ENCODE measurements at regions not wholly inside any gene's neighbourhood (a gene's known extent, or its start where the extent isn't known, plus 50 kb on each side); places are given as distances from the start of the nearest gene placed in this dataset.

DNA sequence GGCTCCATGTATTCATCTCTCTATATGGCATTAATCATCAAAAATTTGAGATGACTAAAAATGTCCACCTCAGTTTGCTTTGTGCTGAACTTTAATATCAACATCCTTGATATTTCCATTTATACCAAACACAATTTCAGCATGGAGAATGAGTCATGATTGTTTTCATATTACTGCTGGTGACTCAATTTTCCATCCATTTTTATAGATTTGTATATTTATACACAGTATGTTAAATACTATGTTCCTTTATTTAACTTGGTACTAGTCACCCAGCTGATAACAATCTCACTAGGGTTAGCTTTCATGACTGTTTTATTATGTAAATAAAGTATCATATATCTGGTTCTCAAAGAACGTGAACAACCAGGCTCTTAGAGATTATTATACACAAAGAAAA lies 1255.1 kb downstream of the SLITRK1 start:
- no peak for TF ChIP-seq POLR2A (IDR thresholded peaks at IDR 0.05)
- TF ChIP-seq, protein P1, sequence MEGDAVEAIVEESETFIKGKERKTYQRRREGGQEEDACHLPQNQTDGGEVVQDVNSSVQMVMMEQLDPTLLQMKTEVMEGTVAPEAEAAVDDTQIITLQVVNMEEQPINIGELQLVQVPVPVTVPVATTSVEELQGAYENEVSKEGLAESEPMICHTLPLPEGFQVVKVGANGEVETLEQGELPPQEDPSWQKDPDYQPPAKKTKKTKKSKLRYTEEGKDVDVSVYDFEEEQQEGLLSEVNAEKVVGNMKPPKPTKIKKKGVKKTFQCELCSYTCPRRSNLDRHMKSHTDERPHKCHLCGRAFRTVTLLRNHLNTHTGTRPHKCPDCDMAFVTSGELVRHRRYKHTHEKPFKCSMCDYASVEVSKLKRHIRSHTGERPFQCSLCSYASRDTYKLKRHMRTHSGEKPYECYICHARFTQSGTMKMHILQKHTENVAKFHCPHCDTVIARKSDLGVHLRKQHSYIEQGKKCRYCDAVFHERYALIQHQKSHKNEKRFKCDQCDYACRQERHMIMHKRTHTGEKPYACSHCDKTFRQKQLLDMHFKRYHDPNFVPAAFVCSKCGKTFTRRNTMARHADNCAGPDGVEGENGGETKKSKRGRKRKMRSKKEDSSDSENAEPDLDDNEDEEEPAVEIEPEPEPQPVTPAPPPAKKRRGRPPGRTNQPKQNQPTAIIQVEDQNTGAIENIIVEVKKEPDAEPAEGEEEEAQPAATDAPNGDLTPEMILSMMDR (IDR thresholded peaks at IDR 0.05), result no peak
